EL (cell line): ENCODE measurements at regions not wholly inside any gene's neighbourhood (a gene's known extent, or its start where the extent isn't known, plus 50 kb on each side); places are given as distances from the start of the nearest gene placed in this dataset.

Experiments
- DNase-seq: peaks from one replicate; pipeline ENCODE4 v3.0.0-alpha.2; 2016

DNA sequence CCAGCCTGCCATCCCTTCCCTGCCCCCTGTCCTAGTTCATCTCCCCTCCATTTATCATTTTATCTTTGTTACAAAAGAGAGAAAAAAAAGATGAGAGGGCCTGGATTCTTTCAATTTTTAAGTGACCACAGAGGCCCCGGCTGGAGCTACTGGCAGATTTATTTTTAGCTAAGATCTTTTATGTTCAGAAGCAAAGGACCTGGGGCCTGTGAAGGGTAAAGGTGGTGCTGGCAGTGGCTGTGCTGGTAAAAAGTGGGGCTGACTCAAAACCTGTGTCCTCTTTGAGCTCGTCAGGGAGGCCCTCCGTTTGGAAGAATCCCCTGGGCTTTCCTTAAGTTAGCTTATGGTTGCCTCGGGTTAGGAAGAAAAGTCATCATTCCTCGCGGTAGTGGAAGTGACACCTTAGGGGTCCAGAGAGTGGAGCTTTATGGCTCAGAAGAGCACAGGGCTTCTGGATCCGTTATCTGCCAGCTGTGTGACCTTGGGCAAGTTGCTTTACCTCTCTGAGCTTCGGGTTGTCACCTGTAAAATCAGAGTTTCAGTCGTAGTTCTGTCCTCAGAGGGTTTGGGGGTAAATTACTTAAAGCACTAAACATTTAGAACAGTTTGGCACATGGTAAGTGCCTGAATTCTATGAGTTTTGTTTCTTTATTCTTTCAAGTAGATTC is 923.8 kb upstream of the EEF2KMT start:
- DNase-seq, result no peak

DNA sequence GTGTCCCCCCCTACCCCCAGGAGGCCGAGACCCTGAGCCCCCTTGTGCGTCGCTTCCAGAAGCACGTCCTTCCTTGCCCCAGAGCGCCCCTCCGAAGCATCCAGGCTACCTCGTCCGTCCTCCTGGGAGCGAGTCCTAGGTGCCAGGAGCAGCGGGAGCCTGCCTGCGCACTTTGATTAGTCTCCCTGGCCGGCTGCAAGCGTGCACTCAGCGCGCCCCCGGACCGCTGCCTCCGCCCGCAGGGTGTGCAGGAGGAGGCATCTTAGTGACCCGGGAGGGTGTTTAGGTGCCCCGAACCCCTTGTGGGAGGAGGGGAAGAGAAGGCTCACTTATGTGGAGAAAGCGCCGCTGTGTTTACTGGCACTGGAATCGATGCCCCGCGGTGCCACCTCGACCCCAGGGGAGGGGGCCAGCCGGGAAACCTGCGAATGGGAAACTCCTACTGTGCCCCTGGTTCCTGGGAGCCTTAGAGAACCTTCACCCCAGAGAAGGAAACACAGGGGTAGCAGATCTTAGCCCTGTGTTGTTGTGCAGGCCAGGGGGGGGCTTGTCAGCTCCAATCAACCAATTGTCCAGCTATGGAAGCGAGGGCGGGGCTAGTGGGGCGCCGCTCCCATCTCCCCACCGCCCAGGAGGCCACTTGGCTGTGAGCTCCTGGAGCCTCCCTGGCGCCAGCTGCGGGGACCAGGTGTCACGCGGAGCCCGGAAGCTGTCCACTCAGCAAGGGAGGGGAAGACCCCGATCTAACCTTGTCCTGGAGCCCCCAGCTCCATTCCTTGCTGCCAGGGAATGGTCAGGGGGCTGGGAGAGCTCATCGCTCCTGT is 922.8 kb upstream of the EEF2KMT start:
- DNase-seq, result no peak

DNA sequence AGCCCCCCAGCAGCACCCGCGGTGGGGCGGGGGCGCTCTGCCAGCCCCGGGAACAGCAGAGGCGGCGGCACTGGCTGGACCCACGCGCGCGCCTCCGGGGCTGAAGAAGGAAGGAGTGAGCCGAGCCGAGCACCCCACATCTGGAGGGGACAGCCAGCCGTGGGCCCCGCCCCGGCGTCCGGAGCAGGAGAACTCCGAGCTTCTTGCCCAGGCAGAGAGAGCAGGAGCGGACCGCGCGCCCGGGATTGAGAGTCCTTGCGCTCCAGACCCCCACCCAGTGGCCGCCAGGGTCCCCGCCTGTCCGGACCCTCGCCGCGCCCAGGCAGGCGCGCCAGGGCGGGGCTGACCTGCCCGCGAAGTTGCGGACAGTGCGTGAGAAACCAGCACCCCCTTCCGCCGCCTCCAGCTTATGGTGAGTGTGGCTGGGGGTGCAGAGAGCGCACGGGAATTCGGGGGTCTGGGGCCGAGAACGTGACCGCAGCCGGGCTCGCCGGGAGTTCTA is 921.9 kb upstream of the EEF2KMT start:
- DNase-seq, result no peak

DNA sequence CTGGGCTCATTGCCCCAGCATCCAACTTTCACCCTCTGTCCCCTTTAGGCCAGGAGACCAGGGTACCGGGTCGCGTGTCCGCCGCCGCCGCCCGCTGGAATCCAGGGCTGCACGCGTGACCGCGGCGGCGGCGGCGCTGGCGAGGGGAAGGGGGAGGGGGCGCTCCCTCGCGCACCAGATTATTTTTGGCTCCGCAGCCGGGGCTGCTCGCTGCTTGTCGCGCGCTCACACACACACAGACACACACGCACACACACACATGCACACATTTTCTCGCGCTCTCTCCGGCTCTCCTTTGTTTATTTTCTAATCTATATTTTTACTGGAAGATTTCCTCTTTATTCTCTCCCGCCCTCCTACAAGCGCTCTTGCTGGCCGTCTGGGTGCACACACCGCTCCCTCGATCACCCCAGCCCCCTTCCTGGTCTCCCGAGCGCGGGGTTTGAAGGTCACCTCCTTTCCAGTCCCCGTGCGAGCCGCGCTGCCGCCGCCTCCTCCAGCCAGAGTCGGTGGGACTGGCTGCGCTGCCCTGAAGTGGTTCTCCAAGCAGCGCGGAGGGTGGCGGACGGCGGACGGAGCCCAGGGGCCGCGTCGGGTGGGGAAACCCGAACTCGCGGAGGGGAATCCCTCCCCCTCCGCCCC is 921.4 kb upstream of the EEF2KMT start:
- no peak for DNase-seq

DNA sequence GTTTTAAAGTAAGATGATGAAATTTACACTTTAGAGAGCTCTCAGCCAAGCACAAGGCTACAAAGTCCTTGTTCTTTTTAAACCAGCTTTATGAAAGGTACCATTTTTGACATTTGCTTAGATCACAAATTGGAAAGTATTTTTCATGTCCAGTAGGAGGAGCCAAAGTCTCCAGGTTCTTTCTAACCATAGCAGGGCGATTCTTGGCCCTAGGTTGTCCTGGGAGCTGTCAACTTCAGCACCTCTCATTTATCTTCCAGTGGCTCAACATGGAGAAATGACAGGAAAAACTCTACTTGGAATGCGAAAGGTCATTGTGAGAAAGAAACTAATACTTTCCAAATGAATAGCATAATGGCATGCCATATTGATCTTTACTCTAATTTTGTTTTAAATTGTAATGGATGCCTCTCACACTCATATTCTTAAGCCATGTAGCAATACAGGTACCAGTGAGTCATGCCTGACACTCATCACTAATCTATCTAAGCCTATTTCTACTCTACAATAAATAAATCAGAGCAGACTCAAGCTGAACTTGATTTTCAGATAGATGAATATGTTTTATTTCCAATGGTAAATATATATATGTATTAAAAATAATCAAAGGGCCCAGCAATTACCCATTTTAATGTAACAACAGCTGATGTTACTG is 919.1 kb upstream of the EEF2KMT start:
- no peak for DNase-seq

DNA sequence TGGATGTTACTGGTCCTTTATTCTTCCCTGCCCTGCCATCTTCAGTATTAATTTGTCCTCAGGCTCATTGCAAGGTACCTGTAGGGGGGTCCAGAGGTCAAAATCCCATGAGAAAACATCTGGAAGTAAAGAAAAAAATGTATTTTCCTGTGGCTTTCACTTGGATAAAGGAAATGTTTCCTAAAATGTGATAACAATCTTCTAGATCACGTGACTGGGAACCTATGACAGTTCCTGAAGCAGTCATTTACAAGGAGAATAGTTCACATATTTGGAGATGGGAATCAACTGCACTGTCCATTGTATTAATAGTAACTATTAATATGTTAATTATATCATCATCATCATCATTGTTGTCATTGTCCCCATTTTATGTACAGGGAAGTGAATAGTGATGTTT is 915.1 kb upstream of the EEF2KMT start:
- DNase-seq, result no peak

DNA sequence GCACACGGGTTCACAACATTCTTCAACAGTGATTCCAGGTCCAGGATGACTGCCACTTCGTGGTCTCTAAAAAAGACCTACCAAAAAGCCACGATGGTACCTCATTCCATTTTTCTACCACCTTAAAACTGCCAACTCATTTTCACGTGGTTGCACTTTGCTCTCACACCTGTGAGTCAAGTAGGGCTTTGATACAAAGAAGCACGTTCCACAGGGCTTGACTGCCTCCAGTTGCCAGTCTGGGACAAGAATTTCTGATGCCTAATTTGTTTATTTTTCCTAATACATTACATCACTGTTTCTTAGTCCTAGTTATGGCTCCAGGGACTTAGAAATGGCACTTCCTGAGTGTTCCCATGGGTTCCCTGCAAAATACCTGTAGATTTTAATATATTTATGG is 911.6 kb upstream of the EEF2KMT start:
- DNase-seq, result no peak

DNA sequence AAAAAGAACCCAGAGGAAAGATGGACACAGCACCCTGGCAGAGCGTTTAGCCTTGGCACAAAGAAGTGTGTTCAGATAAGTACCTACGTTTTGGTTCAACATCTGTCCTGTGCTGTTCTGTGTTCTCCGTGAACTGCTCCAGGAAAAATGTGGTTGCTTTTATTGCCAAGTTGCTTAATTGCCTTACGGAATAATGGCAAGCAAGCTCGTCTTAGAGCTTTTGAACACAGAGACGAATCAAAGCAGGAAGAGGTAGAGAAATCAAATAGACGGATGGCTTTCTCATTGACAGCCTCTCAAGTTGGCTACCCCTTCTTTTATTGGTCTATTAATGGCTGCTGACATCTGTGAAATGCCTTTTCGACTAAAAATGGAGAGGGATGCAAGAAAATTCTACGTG is 911.1 kb upstream of the EEF2KMT start:
- DNase-seq, result no peak

DNA sequence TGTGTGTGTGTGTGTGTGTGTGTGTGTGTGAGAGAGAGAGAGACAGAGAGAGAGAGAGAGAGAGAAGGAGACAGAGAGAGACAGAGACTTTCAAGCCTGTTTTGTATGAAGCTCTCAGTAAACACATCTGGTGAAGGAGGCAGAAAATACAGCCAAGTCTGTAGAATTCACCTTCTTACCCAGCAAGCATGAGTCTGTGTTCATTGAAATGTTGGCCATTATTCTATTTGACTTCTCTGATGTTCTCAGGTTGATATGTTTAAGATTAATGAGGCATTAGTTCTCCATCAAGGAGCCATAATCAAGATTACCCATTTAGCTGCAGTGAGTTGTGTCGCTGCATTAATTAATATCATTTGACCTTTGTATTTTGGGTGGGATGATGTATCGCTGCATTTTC is 895.8 kb upstream of the EEF2KMT start:
- DNase-seq, result no peak

DNA sequence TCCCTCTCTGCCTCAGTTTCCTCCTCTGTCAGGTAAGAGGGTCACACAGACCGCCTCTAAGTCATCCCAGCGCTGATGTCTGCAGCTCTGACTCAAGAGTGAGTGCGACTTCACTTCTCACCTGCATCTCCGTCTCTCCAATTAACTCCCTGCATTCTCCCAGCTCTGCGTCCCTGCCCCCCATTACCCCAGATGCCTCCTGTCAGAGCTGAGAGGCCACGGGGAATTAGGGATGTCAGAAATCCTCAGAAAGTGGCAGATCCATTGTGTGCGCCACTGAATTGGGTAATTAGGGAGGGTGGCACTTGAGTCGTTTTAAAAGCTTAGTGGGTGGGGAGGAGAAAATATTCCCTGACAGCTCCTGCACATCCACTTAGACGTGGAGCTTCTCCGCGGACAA is 885.4 kb upstream of the EEF2KMT start:
- no peak for DNase-seq

GRCh38 chr16:5979905-5980550 is 882.4 kb upstream of the EEF2KMT start:
- no peak for DNase-seq

GRCh38 chr16:5977329-5977728 is 879.7 kb upstream of the EEF2KMT start:
- no peak for DNase-seq

DNA sequence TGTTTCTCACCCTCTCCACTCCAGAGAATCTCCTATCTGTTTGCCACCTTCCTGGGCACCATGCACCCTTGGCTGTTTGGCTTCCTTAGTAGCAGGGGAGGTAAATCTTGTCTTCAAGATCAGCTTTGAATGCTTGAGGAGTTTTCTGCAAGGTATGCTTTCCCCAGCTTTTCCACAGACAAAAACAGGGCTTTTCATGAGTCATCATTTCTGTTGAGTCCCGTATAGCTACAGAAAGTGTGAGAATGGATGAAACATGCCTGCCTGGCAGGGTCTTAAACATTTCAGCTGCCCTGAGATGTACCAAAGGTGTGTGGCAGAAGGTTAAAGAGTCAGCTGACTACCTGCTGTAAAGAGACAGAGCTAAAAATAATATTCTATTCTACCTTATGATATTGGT is 875.2 kb upstream of the EEF2KMT start:
- DNase-seq, result no peak

GRCh38 chr16:5971924-5972323 is 874.3 kb upstream of the EEF2KMT start:
- DNase-seq, result no peak

- no peak for DNase-seq
These were observed 873.5 kb upstream of the EEF2KMT start for GRCh38 chr16:5971106-5971505.

DNA sequence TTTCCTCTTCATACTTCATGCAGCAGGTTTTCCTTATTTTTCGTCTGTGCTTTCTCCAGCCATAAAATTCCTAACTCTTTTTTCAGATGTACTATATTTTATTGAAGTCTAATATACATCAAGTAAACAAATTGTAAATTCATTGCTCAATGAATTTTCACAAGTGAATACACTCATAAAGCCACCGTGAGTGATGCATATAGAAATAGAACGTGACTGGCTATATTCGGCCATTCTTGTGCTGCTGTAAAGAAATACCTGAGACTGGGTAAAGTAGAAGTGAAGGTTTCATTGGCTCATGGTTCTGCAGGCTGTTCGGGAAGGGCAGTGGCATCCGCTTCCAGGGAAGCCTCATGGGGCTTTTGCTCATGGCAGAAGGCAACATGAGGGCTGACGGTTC is 868.4 kb upstream of the EEF2KMT start:
- DNase-seq, result no peak

GRCh38 chr16:5965321-5965720 is 867.7 kb upstream of the EEF2KMT start:
- no peak for DNase-seq

- DNase-seq, result no peak
These were observed 853.9 kb upstream of the EEF2KMT start for GRCh38 chr16:5951486-5951885.

GRCh38 chr16:5944971-5945370 is 847.4 kb upstream of the EEF2KMT start:
- no peak for DNase-seq

DNA sequence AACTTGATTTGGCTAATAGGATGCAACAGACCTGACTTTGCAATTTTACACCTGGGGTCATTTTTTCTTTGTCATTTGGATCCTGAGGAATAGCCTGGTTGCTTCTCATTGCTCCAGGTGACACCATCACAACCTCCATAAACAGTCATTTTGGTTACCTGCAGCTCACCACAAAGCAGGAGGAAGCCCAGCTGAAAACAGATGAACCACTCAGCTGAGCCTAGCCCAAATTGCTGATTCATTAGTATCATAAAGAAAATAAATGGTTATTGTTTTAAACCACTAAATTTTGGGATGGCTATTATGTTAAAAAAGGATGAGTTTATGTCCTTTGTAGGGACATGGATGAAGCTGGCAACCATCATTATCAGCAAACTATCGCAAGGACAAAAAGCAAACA is 841.0 kb upstream of the EEF2KMT start:
- DNase-seq, result no peak

- DNase-seq, result no peak
These were observed 835.3 kb upstream of the EEF2KMT start for GRCh38 chr16:5932906-5933305.

DNA sequence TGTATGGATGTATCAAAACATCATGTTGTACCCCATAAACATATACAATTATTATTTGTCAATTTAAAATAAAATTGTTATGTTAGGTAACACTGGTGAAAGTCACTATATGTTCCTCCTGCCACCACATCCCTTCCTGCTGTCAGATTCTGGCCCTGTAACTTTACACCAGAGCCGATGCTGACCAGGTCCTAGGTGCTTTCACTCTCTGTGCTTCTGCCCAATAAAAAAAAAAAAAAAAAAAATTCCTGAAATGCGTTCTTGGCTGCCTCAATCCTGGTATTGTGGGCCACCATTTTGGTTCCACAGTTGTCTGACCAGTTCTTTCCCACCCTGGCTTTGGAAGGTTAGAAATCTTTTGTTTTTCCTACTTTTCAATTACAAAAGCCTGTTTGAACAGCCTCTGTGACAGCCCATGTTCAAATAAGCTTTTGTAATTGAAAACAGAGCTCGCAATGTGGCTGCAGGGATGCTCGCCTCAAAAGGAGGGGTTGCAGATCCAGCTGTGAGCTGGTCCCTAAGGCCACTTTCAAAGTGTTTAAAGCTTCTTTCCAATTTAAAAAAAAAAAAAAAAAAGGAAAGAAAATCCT is 831.0 kb upstream of the EEF2KMT start:
- DNase-seq, result no peak

GRCh38 chr16:5925850-5926249 is 828.3 kb upstream of the EEF2KMT start:
- no peak for DNase-seq
